ENCODE measurements at regions not wholly inside any gene's neighbourhood (a gene's known extent, or its start where the extent isn't known, plus 50 kb on each side); places are given as distances from the start of the nearest gene placed in this dataset.

GRCh38 chr5:124622851-124623250, 123.6 kb downstream of the ZNF608 start:
- TF ChIP-seq EZH2phosphoT487 (IDR thresholded peaks at IDR 0.05; ENCODE audit: insufficient read depth, low read depth) (no peak), EZH2 (IDR thresholded peaks at IDR 0.05; ENCODE audit: insufficient read depth, poor library complexity, severe bottlenecking) (no peak)
